SK-MEL-5 (cell line): ENCODE measurements at regions not wholly inside any gene's neighbourhood (a gene's known extent, or its start where the extent isn't known, plus 50 kb on each side); places are given as distances from the start of the nearest gene placed in this dataset.
"Not testable (repeated sequence)": the region's sequence is repeated elsewhere in the genome, so short reads cannot be mapped to it uniquely, and the experiment has no call there.

Experiments
- DNase-seq: peaks from one replicate; pipeline ENCODE4 v3.0.0-alpha.2; 2016; ENCODE audit warnings: low read depth, low spot score
- in situ Hi-C: cut with HindIII; loops from 2 replicates; pipeline ENCODE4 v1.10.0; 2016; ENCODE audit warnings: low sequenced_read_pairs, high pct_unique_total_duplicates, low pct_unique_long_range_greater_than_20kb

DNA sequence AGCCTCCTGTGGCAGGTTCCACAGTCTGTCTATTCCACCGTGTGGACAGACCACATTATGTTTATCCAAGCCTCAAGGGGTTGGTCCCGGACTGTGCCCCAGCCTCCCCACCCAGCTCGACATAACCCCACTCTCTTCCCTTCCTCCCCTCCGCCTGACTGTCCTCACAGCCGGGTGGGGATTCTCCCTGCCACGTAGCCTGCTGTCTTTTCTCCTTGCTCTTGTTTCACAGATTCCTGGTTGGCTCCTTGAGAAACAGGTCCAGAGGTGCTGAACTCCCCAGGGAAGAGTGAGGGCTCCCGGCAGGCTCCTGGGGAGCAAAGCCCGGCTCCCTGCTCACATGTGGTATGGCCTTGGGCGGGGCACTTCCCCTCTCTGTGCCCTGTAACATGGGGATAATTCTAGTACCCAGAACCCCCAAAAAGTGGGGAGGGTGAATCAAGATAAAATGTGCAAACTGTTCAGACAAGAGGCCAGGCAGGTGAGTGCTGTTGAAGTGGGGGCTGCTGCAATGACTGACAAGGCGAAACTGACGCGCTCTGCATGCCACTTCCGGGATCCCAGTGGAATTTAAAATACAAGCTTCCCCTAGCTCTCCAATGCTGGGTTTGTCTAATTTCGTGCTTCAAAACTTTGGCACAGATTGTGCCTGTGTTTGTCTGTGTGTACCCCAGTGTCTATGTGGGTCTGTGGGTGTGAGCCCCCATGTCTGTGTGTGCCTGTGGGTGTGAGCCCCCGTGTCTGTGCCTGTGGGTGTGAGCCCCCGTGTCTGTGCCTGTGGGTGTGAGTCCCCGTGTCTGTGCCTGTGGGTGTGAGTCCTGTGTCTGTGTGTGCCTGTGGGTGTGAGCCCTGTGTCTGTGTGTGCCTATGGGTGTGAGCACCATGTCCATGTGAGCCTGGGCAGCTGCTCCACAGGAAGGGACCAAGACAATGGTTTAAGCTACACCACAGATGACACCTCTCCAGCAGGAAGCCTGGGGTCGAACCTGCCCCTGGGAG lies 160.6 kb upstream of the IQSEC1 start:
- in situ Hi-C loops, result no loop called here
- no peak for DNase-seq

DNA sequence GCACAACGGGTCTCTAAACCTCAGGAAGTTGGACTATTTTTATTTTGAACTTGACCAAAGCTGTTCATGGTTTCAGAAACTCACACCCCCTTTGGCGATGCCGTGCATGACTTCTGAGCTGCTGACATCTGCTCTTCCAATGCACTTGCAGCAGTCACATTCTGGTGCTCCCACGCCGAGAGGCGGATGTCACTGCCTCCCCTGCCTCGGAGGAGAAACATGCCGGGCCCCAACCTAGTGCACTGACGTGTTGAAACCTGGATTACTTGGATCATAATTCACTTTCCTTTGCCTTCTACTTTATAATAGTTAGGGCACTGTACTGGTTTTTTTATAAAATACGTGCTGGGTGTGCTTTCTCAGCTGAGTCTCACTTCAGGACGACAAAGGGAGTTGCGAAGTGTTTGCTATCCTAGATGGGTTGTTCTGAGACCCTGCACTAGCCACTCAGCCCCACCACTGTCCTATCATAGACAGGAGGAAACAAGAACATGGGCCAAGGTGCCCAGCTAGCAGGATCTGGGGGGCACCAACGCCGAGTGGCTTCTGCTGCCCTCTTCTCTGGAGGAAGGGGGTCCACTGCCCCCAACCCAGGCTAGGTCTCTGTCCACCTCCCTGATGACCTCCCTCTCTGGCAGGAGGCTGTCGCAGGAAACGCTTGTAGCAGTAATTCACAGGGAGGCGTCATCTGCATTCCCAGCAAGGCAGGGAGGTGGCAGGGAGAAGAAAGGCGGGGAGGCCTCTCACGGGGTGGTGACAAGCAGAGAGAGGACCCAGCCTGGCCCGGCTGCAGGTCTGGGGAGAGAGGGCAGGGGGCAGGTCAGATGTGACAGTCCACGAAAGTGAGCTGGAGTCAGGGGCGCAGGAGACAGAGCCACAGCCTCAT lies 158.8 kb upstream of the IQSEC1 start:
- in situ Hi-C loops, result no loop called here

DNA sequence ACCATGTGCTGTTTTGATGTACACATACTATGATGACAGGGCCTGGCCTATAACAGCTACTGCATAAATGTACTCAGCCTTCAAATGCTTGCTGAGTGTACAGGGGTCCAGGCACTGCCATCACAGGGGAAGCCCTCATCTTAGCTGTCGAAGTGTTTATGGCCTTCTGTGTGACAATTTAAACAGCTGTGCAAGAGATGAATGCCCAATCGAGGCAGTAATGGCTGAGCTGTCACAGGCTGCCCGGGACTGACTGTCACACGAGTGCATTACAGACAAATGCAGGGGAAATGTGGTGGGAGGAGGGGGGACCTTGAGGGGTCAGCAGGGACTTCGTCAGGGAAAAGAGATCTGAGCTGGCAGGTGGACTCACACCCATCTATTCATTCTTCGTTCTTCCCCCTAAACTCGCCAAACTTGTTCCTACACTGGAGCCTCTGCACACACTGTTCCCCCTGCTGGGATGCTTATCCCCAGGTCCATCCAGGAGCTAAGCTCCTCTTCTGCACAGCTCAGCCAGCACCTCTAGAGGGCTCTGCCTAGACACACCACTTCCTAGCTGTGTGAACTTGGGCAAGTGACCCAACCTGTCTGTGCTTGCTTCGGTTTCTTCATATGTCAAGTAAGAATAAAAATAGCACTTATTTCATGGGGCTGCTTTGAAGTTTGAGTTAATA lies 156.2 kb upstream of the IQSEC1 start:
- peak; percentile 68 for DNase-seq

More for the DNA sequence above, 158.8 kb upstream of the IQSEC1 start:
- DNase-seq, result no peak

DNA sequence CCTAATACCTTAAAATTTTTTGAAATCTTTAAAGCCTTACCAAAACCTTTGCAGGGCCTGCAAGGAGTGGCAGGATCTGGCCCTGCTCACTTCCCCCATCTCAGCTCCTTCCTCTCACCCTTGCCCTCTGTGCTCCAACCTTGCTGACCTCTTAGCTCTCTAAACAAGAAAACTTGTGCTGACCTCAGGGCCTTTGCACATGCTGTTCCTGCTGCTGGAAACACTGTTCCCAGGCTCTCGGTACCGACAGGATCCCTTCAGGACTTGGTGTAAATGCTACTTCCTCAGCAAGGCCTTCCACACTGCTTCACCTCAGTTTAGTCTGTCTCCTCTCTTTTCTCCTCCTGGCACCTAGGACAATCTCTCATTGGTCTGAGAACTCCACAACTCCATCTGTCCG lies 155.4 kb upstream of the IQSEC1 start:
- DNase-seq, result no peak
- in situ Hi-C loops, result no loop called here

More for the DNA sequence above, 156.2 kb upstream of the IQSEC1 start:
- in situ Hi-C loops, result no loop called here

DNA sequence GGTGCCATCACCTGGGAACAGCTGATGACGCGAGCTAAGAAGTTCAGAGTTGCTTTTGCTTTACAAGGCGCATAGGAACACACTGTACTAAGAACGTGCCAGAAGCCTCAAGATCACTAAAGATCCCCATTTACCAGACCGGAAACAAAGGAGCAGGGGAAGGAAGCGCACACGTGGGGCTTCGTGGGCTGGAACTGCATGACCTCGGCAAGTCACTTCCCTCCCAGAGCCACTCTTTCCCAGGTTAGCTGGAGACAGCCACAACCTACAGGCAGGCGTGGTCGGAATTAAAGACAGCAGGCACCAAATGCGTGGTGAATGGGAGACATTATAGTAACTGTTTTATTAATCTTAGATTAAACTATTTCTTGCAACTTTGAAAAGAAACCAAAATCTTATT lies 154.9 kb upstream of the IQSEC1 start:
- in situ Hi-C loops, DNase-seq: not testable (repeated sequence)

DNA sequence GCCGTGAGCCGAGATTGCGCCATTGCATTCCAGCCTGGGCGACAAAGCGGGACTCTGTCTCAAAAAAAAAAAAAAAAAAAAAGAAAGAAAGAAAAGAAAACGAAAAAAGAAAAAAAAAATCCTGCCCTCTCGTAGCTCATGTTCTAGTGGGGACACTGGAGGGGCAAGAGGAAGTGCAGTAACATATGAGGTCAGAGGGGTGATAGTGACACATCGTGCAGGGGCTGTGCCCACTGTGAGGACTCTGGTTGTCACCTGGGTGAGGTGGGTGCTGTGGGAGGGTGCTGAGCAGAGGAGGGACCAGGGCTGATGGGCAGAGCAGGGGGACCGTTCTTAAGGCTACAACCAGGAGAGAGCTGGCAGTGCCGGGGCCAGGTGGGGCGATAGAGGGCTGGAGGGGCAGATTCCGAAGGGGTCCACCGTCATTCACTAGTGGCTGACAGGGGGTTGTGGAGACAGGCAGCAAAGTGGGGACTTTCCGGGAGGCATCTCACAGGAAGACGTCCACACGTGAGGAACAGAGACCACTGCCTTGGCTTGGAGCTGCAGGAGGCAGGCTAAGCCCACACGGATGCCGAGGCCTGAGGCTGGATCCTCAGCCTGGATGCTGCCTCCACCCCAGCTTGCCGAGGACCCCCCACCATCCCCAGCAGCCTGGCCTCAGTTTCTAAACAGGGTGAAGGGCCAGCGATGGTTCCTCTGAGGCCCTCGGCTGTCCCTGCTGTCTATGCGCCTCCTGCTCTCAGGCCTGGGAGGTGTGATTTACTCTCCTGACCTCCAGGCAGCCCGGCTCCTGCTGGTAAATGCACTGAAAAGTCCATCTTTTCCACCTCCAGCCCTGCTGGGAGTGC lies 154.3 kb upstream of the IQSEC1 start:
- in situ Hi-C loops, result no loop called here

DNA sequence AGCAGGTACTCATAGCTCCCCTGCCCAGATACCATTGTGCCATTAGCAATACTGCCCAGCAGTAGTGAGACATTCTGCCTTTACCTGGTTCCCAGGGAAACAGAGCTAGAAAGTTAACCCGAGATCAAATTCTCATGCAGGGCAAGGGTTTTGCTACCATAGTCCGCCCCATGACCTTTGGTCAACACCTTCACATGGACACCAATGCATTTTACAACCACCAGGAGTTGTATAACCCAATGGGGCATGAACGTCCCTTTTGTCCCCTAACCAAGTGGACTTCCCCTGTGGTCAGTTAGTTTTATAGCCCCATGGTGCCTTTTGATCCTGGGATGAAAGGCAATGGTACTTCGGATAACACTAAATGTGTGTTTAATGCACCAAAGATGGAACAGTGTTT lies 151.7 kb upstream of the IQSEC1 start:
- DNase-seq, result no peak
- in situ Hi-C loops, result no loop called here

More for the DNA sequence above, 154.3 kb upstream of the IQSEC1 start:
- DNase-seq, result no peak

DNA sequence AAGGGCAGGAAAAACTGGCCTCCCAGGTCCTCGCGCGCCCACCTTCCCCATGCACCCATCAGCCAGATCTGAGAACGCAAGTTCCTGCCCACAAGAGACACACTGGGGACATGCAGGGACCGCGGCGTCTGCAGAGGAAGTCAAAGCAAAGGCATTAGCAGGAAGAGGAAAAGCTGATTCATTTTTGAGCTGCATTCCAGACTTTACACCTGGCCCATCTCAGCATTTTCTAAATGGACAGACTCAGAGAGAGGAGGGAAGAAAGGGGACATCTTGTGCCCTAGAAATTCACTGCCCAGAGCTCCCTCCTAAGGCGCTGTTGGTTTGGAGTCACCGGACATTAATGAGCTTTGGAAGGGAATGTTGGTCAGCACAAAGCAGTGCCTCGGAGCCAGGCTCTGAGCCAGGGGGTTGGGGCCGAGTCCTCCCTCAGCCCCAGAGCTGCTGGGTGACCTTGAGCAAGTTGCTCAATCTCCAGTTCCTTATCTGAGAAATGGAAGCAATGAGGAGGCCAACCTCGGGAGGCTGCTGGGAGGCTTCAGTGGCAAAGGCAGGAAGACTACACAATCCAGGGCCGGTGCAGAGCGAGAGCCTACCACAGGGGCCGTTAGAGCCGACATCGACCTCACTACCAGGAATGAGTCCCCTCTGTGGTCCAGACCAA lies 150.5 kb upstream of the IQSEC1 start:
- no peak for DNase-seq
- in situ Hi-C loops, result no loop called here

DNA sequence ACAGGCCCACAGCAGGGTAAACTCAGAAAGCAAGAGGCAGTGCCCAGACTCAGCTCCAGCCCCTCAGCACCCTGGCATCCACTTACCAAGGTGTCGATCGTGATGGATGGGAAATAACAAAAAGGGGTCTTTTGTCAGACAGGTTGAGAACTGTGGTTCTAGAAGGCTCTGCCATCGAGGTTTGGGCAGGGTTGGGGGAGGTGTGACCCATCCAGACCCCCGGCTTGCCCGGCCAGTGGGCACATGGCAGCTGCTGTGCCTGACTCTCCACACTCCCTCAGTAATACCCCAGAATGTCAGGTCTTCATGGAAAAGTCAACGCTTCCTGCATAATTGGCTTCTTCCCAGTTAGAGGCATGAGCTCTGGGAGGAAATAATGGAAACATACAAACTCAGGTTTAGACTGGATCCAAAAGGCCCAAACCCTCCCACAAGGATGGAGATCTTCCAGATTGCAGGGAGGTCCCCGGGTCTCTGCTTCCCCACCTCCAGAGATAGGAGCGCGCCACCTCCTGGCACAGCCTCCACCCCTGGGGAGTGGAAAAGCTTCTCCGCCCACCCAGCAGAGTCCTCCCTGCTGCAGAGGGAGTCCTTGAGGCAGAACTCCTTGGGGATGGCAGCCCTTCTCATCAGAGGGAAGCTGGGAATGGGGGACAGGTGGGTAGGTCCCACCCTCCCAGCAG lies 149.8 kb upstream of the IQSEC1 start:
- in situ Hi-C loops, result no loop called here
- no peak for DNase-seq

DNA sequence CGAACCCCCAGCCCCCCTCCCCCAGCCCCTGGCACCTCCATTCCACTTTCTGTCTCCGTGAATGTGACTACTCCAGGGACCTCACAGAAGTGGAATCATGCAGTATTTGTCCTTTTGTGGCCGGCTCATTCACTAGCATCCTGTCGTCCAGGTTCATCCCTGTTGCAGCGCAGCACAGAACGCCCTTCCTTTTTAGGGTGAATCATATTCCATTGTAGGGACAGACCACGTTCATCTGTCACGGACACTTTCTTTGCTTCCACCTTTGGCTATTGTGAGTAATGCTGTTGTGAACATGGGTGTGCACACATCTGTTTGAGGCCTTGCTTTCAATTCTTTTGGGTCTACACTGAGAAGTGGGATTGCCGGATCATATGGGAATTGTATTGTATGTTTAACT lies 148.9 kb upstream of the IQSEC1 start:
- in situ Hi-C loops, result no loop called here

DNA sequence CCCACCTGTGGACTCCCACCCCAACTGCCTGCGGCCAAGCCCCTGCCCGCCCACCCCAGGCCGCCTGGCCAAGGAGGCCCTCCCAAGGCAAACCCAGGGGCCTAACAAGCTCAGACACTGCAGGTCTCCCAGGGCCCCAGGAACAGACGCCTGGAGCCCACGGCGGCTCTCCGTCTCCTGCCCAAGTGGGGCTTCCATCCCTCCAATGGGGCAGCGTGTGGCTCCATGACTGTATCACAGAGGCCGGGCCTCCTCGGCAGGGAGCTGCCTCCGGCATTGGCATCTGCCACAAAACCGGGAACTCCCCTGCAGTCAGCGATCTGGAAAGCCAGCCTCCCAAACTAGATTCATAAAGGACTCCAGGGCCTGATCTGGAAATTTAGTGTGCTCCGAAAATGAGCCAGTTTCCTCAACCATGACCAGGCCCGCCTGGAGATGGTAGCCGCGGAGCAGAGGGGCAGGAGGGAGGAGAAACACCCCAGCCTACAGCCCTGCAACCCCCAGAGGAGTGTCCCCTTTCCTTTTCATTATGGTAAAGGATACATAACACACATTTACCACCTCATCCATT lies 148.3 kb upstream of the IQSEC1 start:
- no peak for DNase-seq
- in situ Hi-C loops, result no loop called here

More for the DNA sequence above, 148.9 kb upstream of the IQSEC1 start:
- no peak for DNase-seq

DNA sequence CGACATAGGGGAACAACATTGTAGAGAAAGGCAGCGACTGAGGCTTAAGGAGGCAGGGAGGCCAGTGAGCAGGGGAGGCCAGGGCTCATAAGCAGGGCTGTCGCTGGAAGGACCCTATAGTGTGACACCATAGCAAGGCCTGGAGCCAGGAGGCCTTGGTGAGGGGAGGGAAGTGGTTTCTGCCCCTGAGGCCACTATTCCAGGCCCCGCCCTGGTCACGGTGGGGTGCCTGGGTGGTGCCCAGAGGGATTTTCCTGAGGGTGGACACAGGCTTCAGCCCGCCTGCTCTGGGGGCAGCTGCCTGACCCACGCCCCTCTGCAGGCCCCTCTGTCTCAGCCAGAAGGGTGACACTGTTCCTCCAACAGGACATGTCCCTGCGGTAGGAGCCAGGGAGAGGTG lies 147.8 kb upstream of the IQSEC1 start:
- no peak for DNase-seq
- in situ Hi-C loops, result no loop called here

DNA sequence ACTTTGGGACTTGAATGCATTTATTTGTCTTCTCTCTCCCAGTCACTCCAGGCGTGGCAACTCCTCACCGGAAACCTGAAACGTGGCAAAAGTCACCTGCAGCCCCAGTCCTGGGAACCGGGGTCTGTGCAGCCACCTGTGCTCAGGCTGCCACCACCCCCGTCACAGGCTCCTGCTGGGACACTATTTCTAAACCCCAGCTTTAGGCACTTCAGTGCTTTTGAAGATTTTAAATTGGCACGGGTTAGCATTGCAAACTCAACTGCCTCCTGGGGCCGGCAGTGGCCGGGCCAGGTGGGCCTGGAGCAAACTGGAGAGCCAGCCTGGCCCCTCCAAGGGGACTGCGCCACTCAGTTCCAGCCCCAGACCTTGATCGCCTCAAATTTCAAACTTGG lies 146.7 kb upstream of the IQSEC1 start:
- no peak for DNase-seq
- in situ Hi-C loops, result no loop called here

DNA sequence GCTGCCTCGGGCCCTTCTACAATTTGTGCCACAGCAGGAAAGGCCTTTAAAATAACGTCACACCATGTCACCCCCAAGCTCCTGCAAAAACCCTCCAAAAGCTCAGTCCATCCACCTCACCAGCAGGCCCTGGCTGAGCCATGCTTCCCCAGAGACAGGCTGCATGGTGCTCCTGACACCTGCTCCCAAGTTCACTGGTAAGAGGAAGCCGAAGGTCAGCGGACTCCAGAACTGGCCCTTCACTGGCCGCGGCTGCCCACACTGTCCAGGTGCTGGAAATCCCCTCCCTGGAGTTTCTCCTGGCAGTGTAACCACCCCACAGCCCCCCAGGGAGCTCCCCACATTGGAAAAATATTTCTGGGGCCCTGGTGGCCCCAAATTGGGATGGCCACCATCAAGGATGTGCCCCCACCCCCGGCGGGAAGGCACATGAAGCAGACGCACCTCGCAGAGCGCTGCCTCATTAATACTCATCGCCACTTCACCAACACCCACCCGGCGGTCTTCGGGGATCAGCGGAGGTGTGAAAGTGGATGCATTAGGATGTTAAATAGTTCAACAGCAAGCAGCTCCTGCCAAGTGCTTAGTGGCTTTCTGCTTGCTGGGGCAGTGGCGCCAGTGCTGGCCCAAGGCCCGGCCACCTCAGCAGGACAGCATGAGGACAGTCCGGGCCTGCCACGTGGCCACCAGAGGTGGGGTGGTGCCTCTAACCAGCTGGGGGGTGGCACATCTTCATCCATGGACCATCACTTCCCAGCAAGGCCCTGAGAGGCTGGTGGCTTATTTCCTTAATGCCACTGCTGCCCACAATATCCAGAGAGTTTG lies 146.1 kb upstream of the IQSEC1 start:
- DNase-seq, result no peak
- in situ Hi-C loops, result no loop called here

DNA sequence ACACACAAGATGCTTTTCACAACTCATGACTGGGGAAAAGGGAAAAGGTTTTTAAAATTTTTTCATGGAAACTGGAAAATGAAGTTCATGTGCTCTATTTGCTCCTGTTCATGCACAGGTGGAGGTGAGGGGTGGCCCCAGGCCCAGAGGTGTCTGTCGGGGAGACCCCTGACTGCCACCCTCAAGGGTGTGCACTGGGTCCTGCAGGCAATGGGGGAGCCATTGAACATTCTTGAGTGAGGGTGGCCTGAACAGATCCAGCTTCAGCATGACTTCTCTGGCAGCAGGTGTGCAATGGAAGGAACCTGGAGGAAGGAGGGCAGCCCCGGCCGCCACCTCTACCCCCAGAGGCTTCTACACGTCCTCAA lies 145.3 kb upstream of the IQSEC1 start:
- DNase-seq, result no peak
- in situ Hi-C loops, result no loop called here
